Stimulated activated CD4-positive, alpha-beta T cell treated with anti-CD3 and anti-CD28 coated beads, Interleukin-4, amount 100 ng/mL, for 48 hours (primary cell): ENCODE measurements at regions not wholly inside any gene's neighbourhood (a gene's known extent, or its start where the extent isn't known, plus 50 kb on each side); places are given as distances from the start of the nearest gene placed in this dataset.

Experiments
- DNase-seq, 2 donors: peaks; one replicate each; pipeline ENCODE4 v3.0.0-alpha.2; 2020; ENCODE audit warnings: low read depth in 2 of 2

DNA sequence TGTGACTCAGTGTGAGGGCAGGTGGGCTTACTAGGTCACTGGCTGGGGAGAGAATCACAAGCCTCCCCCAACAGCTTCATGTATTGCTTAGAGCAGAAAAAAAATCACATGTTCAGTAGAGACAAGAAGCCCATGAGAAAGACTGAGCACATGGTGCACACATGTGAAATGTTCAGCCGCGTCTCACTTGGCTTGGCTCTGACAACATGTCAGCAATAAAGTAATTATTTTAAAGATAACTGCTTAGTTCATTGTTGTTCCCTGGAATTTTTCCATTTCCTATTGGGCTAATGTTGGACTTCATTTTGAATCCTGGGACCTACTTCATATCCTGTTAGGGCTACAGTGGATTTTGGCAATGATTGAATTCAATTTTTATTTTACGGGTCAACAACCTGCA lies 222.6 kb downstream of the C6orf118 start:
- DNase-seq, result no peak

DNA sequence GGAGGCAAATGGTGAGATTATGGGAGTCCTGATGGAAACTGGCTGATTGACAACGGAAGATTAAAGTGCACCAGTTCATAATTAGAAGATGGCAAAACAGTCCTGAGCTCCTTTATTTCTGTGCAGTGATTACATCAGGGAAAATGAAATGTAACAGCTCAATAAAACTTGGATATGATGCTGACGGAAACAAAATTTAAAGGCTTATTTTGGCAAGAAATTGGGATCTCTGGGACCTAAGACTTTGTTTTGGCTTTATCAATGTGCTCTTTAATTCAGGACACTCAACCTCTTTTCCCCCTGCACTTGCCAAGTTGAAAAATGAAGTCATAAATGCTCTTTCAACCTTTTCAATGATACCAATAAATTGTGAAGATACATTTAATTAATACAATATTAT lies 226.8 kb downstream of the C6orf118 start:
- no peak for DNase-seq

GRCh38 chr6:165081944-165082532 lies 227.4 kb downstream of the C6orf118 start:
- DNase-seq, result no peak

- DNase-seq, result no peak
These were observed 231.5 kb downstream of the C6orf118 start for GRCh38 chr6:165077876-165078275.

GRCh38 chr6:165071906-165072305 lies 237.5 kb downstream of the C6orf118 start:
- no peak for DNase-seq

GRCh38 chr6:165060720-165061119 lies 248.7 kb downstream of the C6orf118 start:
- no peak for DNase-seq

DNA sequence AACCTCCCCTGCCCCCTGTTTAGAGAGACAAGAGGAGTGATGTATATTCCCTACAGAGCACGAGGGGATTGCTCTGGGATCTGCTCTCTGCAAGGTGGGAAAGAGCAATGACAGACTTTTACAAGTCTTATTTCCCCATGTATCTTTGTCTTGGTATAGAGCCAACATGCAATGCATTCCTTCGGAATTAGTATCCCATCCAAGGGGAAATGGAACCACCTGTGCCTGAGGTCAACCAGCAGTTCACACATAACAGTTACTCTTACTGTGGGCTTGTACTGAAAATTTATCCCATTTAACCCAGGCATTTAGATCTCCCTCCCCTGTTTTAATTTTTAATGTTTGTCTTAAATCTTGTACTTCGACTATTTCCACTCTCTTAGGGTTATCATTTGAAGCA lies 250.4 kb downstream of the C6orf118 start:
- DNase-seq, result no peak

- no peak for DNase-seq
These were observed 253.1 kb downstream of the C6orf118 start for GRCh38 chr6:165056292-165056691.

DNA sequence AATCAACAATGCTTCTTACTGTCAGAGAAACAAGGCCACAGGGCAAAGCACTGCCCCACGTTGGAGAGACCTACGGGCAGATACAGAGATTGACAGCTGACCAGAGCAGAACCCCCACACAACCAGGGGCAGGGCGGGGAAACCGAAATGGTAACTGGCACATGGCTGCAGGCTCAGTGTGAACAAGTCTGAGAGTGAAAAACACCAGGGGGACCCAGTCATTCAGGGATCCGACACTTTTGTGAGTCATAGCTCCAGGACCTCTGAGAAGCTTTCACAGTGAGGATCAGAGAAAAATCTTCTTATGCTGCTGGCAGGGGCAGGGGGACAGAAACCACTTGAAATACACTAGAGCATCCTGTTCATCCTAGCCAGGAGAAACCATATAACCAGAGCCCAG lies 254.2 kb downstream of the C6orf118 start:
- no peak for DNase-seq

DNA sequence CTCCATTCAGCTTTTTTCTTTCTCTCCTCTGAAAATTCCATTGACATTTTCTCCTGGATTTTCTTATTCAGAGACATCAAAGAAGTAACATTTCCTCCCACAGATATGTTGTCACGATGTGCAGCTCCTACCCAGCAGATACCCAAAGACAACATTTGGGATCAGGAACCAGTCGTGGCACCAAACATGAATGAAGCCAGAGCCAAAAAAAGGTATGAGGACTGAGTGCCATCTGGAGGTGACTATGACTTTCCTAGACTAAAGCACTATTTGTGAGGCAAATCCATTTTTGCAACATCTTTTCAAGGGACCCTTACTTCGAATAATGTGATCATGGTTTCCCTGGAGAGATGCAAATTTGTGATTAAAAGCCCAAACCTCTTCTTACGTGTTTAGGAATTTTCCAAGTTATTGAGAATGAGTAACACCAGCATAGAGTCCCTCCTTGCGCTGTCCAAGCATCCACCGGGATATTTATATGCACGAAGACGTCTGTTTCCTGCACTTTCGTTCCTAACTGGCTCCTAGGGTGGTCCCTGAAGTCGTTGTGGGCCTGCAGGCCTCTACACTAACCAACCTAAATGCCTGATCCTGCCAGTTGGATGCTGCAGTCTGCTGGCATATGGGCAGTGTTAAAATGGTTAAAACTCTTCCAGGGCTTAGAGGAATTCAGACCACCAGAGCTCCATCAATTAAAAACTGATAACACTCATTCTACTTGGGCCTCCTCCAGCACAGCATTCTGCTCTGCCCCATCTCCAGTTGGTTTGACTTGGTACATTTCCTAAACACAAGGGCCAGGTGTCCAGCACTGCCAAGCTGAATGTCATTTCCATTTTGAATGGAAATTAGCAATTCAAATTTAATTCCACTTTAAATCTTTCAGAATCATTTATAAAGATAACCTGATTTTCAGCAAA lies 256.6 kb downstream of the C6orf118 start:
- DNase-seq, result no peak

- peak; percentile 16 to 42 for DNase-seq
These were observed 260.0 kb downstream of the C6orf118 start for GRCh38 chr6:165049362-165049761.

DNA sequence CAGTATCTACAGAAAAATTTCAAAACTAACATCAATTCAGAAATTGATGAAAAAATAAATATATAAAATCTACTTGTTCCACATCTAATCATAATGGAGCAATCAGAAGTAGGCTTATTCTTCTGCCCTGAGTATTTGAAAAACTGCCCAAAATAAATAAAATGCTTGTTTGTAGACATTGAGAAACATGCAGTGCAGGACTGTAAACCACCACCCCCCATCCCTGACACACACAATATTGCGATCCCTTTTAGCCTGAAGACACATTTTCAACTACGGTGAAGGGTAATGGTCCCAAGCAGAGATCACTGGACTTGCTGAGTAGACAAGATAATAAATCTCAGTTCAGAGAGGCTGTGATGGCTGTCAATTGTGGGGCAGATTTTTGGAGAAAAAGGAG lies 261.5 kb downstream of the C6orf118 start:
- no peak for DNase-seq

DNA sequence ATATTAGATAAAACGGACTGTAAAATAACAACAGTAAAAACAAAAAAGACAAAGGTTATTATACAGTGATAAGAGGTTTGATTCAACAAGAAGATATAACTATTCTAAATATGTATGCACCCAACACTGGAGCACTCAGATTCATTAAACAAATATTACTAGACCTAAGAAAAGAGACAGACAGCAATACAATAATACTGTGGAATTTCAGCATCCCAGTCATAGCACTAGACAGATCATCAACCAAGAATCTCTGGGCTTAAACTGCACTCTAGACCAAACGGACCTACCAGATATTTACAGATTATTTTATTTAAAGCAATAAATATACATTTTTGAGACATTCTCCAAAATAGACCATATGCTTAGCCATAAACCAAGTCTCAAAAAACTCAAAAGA lies 263.8 kb downstream of the C6orf118 start:
- no peak for DNase-seq

DNA sequence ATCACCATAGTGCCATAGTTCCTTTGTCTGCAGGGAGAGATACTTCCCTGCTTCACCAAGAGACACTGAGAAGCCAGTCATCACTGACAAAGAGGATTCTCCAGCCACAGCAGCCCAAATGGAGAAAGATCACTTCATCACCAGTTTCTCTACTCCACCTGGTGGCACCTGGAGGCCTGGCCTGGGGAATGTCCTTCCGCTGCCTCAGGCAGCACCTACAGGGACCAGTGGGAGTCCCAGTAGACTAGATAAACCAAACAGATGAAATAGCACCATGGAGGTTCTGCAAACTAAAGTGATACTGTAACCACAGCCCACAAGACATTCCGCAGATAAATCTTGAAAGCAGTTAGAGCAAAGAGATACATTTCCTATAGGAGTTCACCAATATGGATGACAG lies 266.5 kb downstream of the C6orf118 start:
- no peak for DNase-seq

DNA sequence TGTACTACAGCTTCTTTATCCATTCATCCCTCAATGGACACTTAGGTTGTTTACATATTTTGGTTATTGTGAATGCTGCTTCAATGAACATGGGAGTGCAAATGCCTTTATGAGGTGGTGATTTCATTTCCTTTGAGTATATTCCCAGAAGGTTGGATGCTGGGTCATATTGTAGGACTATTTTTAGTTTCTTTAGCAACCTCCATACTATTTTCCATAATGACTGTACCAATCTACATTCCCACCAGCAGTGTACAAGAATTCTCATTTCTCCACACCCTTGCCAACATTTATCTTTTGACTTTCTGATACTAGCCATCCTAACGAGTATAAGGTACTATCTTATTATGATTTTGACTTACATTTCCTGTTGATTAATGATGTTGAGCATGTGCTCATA lies 269.0 kb downstream of the C6orf118 start:
- DNase-seq, result no peak

DNA sequence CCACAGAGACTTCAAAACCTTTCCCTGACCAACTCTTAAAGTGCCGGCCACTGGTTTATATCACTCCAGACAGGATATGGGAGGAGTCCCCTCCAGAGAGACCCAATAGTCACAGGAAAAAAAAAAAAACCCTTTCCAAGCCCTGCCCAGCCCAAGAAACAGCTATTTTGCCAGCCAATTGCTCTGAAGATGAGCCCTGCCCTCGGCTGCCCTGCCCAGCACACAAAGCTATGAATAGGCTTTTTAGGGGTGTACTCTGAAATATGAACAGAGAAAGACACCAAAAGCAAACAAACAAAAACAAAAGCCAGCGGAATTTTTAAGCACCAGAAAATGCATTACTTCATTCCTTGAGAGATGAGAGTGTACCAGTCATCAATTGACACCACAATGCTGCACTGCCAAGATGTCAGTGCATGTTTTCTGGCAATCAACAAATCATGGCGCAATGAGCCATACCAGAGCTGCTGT lies 275.1 kb downstream of the C6orf118 start:
- no peak for DNase-seq

DNA sequence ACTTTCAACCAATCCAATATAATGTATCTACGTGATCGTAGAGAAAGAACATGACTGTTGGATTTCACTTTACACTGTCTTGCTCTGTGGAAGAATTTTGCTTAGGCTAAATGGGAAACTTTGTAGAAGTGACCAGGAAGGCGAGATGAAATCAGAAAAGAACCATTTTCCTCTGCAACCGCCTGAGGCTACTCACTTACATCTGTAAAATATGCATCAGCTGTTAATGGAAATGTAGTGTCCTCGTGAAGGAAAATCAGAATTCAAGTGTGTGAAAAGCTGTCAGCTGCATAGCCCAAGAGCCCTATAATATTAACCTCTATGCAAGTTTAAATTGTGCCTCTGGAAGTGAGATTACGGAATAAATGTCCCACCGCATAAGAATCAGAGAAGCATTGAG lies 277.9 kb downstream of the C6orf118 start:
- DNase-seq, result no peak

- no peak for DNase-seq
These were observed 284.4 kb downstream of the C6orf118 start for GRCh38 chr6:165025040-165025439.

GRCh38 chr6:165019681-165020080 lies 289.7 kb downstream of the C6orf118 start:
- no peak for DNase-seq

DNA sequence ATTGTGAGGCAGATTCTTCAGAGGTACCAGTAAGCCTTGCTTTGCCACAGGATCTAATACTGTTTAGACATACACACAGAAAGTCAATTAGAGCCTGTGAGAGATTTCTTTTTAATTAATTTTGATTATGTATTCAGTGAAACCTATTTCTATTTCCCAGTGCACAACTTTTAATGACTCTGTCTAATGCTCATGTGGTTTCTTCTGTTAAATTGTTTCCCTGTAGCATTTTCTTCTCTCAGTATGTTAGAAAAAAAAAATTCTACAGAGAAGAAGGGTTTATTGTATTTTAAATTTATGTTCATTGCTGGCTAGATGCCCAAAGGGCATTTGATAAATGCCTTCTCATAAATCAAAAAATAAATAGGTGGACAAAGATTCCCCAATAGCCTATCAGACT lies 293.7 kb downstream of the C6orf118 start:
- DNase-seq, result no peak

DNA sequence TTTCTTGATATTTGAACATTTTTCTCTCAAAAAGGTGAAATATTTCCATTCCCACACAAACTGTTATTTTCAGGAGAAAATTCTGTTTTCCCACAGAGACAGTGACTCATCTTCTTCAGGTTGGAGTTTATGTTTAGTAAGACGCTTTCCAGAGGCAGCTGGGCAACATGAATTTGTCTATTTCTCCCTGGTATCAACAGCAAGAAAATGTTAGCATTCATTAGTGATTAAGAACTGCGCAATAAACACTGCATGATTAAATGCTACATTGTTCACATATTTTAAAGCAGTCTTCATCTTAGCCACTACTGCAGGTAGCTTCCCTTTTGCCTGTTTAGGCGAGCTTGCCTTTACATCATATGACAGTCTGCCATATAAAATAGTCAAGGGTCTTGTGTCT lies 295.7 kb downstream of the C6orf118 start:
- no peak for DNase-seq

DNA sequence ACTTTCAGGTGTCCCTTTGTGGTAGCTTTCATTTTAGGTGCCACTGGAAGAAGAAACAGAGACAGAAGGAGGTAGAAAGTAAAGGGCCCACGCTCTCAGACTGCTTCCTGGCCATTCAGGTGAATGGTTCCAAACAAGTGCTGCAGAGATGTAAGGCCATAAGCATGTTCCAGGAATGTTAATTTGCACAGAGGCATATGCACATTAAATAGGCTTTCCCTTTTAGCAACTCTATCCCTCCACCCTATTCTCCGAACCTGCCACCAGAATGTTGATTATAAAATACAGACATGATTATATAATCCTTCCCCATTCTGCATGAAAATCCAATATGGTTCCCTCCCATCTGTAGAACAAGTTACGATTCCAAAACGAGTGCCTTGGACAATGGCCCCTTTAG lies 297.2 kb downstream of the C6orf118 start:
- no peak for DNase-seq
